PC-9 (cell line): ENCODE measurements at regions not wholly inside any gene's neighbourhood (a gene's known extent, or its start where the extent isn't known, plus 50 kb on each side); places are given as distances from the start of the nearest gene placed in this dataset.

ENCODE experiments used
- BruUV-seq: library from RNA; stranded (reverse); fragments of 400-500 nt; replicated peaks from 2 replicates; lab custom pipeline; 2021; lab: Mats Ljungman, UMichigan
- CTCF ChIA-PET: fragments of 300-600 bp; sonication (Branson Sonifier 250); formaldehyde crosslinking; loops from one replicate; lab custom pipeline; 2022; ENCODE audit warnings: antibody characterized with exemption; lab: Charles Lee
- POLR2A ChIA-PET: fragments of 300-600 bp; sonication (Branson Sonifier 250); formaldehyde crosslinking; loops from one replicate; lab custom pipeline; 2022; ENCODE audit warnings: antibody characterized with exemption; ENCODE audit not compliant: unreplicated experiment; lab: Charles Lee
- DNase-seq, 2 experiments: peaks; one replicate each; pipeline versions ENCODE4 v3.0.0 to v3.0.0-alpha.2; 2015 to 2022; ENCODE audit warnings: mixed read lengths in 1 of 2
- H2AFZ ChIP-seq: fragments of 200-600 bp; sonication (generic); 2 replicates; pipeline ENCODE4 v1.8.1; 2017; ENCODE audit warnings: antibody characterized with exemption
- H3F3A ChIP-seq: fragments of 200-600 bp; sonication (generic); 2 replicates; pipeline ENCODE4 v1.8.1; 2017; ENCODE audit warnings: antibody characterized with exemption, mild to moderate bottlenecking, low read depth; ENCODE audit not compliant: insufficient read depth
- H3K27ac ChIP-seq: fragments of 200-600 bp; sonication (generic); 2 replicates; pipeline ENCODE4 v1.6.1; 2016; ENCODE audit warnings: mixed run types
- H3K27me3 ChIP-seq: fragments of 200-600 bp; sonication (generic); 2 replicates; pipeline ENCODE4 v1.6.1; 2016; ENCODE audit warnings: low read depth, mixed run types; ENCODE audit not compliant: insufficient read depth
- H3K36me3 ChIP-seq: fragments of 200-600 bp; sonication (generic); 2 replicates; pipeline ENCODE4 v1.6.1; 2016; ENCODE audit warnings: low read depth, mixed run types
- H3K4me1 ChIP-seq: fragments of 200-600 bp; sonication (generic); replicated peaks from 2 replicates; pipeline ENCODE4 v1.6.1; 2016; ENCODE audit warnings: mixed run types; ENCODE audit not compliant: insufficient read depth
- H3K4me2 ChIP-seq: fragments of 200-600 bp; sonication (generic); 2 replicates; pipeline ENCODE4 v1.6.1; 2017; ENCODE audit warnings: mixed run types
- H3K4me3 ChIP-seq: fragments of 200-600 bp; sonication (generic); 2 replicates; pipeline ENCODE4 v1.6.1; 2016; ENCODE audit warnings: mixed run types
- H3K79me2 ChIP-seq: fragments of 200-600 bp; sonication (generic); 2 replicates; pipeline ENCODE4 v1.6.1; 2017; ENCODE audit warnings: low read depth, mixed run types
- H3K9me2 ChIP-seq: fragments of 200-600 bp; sonication (generic); 2 replicates; pipeline ENCODE4 v1.8.1; 2017; ENCODE audit warnings: mild to moderate bottlenecking; ENCODE audit not compliant: insufficient read depth
- H3K9me3 ChIP-seq: fragments of 200-600 bp; sonication (generic); 2 replicates; pipeline ENCODE4 v1.8.1; 2016; ENCODE audit warnings: low read depth; ENCODE audit not compliant: insufficient read depth
- H4K20me1 ChIP-seq: fragments of 200-600 bp; sonication (generic); 2 replicates; pipeline ENCODE4 v1.8.1; 2017; ENCODE audit not compliant: insufficient read depth
- CTCF ChIP-seq: fragments of 200-600 bp; sonication (generic); conservative IDR thresholded peaks from 2 replicates; pipeline ENCODE4 v1.6.1; 2017; ENCODE audit warnings: mixed run types, antibody characterized with exemption, mild to moderate bottlenecking, moderate library complexity
- EZH2 ChIP-seq: fragments of 200-600 bp; sonication (generic); IDR thresholded peaks from 2 replicates; pipeline ENCODE4 v1.8.0; 2017; ENCODE audit warnings: antibody characterized with exemption, low read depth
- intact Hi-C: fragments of 100-400 bp; cut with micrococcal nuclease; formaldehyde crosslinking; loops from one replicate; pipeline ENCODE4 v1.10.0; 2022; ENCODE audit not compliant: unreplicated experiment

- H3K4me2 ChIP-seq = no peak overlapping the region
- intact Hi-C loops = no loop called here
- no peak overlapping the region for H3K4me3 ChIP-seq
- no peak overlapping the region for H2AFZ ChIP-seq
- H3K4me1 ChIP-seq = peaks cover 15% of the 10 kb centered on the region
- ChIA-PET POLR2A (no interaction called here), CTCF (no interaction called here)
- no peaks in the 10 kb centered on the region for H4K20me1 ChIP-seq
- no peak overlapping the region for H3K27ac ChIP-seq
- H3K9me2 ChIP-seq = no peaks in the 10 kb centered on the region
- BruUV-seq = no TSS peak
- no peaks in the 10 kb centered on the region for H3K36me3 ChIP-seq
- no peak for DNase-seq
- TF ChIP-seq EZH2 (no peak), CTCF (no peak)
- no peaks in the 10 kb centered on the region for H3K79me2 ChIP-seq
- H3K27me3 ChIP-seq = no peaks in the 10 kb centered on the region
- H3F3A ChIP-seq = peaks cover 10% of the 10 kb centered on the region
- H3K9me3 ChIP-seq = peaks cover 9% of the 10 kb centered on the region; the same call in 1 of the 2 replicates
Measured at GRCh38 chr3:165645191-165645590, 192.0 kb downstream of the BCHE start.

GRCh38 chr3:165644331-165644730, 192.9 kb downstream of the BCHE start:
- no peak overlapping the region for H3K4me2 ChIP-seq
- intact Hi-C loops = loop anchor here (5.0 kb wide), 1 partner anchor 72 kb away; no protein-coding TSS in a partner anchor

GRCh38 chr3:165643425-165643824, 193.8 kb downstream of the BCHE start:
- H2AFZ ChIP-seq = no peak overlapping the region
- CTCF ChIA-PET = no interaction called here
- no TSS peak for BruUV-seq

More at GRCh38 chr3:165644331-165644730, 192.9 kb downstream of the BCHE start:
- Histone ChIP-seq H3K9me2 (no peaks in the 10 kb centered on the region), H3F3A (peaks cover 10% of the 10 kb centered on the region), H2AFZ (no peak overlapping the region), H3K36me3 (no peaks in the 10 kb centered on the region), H3K79me2 (no peaks in the 10 kb centered on the region), H3K4me1 (peaks cover 15% of the 10 kb centered on the region), H3K4me3 (no peak overlapping the region), H3K9me3 (peaks cover 4% of the 10 kb centered on the region; the same call in 1 of the 2 replicates), H4K20me1 (no peaks in the 10 kb centered on the region), H3K27ac (no peak overlapping the region), H3K27me3 (no peaks in the 10 kb centered on the region)
- POLR2A ChIA-PET = no interaction called here
- no peak for DNase-seq
- no TSS peak for BruUV-seq
- TF ChIP-seq CTCF (no peak), EZH2 (no peak)
- CTCF ChIA-PET = no interaction called here

More at GRCh38 chr3:165643425-165643824, 193.8 kb downstream of the BCHE start:
- no peaks in the 10 kb centered on the region for H3K79me2 ChIP-seq
- peaks cover 4% of the 10 kb centered on the region; the same call in 1 of the 2 replicates for H3K9me3 ChIP-seq
- no peaks in the 10 kb centered on the region for H3K9me2 ChIP-seq
- POLR2A ChIA-PET = interaction anchor here (0.6 to 0.7 kb wide), 2 partner anchors 191 to 373 kb away, joined by 3 to 6 read pairs; no protein-coding TSS in a partner anchor
- H3K4me2 ChIP-seq = peak overlapping the region; percentile 37
- no peaks in the 10 kb centered on the region for H3K36me3 ChIP-seq
- no peaks in the 10 kb centered on the region for H3K27me3 ChIP-seq
- peak overlapping the region; percentile 62 for H3K27ac ChIP-seq
- H3K4me3 ChIP-seq = no peak overlapping the region
- DNase-seq = peak; percentile 11 to 73
- TF ChIP-seq EZH2 (no peak), CTCF (no peak)
- intact Hi-C loops = loop anchor here (5.0 kb wide), 1 partner anchor 71 kb away; no protein-coding TSS in a partner anchor
- H4K20me1 ChIP-seq = no peaks in the 10 kb centered on the region
- peaks cover 10% of the 10 kb centered on the region for H3F3A ChIP-seq
- peaks cover 15% of the 10 kb centered on the region for H3K4me1 ChIP-seq
